ENCODE measurements at regions not wholly inside any gene's neighbourhood (a gene's known extent, or its start where the extent isn't known, plus 50 kb on each side); places are given as distances from the start of the nearest gene placed in this dataset.

DNA sequence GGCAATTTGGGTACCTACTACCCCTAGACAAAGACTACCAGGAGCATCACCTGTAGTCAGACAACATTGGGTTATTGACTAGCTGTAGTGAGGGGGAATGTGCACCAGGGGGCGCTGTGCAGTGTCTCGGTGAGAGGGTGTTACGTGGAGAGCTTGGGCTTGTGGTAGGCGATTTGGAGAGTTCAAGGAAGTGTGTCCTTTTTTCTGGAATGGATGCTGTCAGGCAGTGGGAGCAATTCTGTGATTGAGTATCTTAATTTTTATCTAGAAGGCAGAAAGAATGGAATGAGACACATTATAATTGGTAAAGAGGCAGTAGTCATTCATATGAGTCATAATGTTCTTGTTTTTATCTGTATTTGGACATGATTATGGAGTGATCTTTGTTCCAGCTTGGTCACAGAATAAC, 187.7 kb downstream of the GALC start:
- TF ChIP-seq, protein P1, sequence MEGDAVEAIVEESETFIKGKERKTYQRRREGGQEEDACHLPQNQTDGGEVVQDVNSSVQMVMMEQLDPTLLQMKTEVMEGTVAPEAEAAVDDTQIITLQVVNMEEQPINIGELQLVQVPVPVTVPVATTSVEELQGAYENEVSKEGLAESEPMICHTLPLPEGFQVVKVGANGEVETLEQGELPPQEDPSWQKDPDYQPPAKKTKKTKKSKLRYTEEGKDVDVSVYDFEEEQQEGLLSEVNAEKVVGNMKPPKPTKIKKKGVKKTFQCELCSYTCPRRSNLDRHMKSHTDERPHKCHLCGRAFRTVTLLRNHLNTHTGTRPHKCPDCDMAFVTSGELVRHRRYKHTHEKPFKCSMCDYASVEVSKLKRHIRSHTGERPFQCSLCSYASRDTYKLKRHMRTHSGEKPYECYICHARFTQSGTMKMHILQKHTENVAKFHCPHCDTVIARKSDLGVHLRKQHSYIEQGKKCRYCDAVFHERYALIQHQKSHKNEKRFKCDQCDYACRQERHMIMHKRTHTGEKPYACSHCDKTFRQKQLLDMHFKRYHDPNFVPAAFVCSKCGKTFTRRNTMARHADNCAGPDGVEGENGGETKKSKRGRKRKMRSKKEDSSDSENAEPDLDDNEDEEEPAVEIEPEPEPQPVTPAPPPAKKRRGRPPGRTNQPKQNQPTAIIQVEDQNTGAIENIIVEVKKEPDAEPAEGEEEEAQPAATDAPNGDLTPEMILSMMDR (IDR thresholded peaks at IDR 0.05; ENCODE audit: low read depth, low read length, missing control alignments): peak; percentile 44
- in situ Hi-C loops (cut with HindIII; ENCODE audit: low pct_ligation_motif_present, low sequenced_read_pairs): no loop called here
- DNase-seq: no peak
- no peak overlapping the region for H3K4me3 ChIP-seq (ENCODE audit: low read depth, low read length)
- H3K36me3 ChIP-seq (replicated peaks): no peaks in the 10 kb centered on the region
- H3K27me3 ChIP-seq (replicated peaks): no peaks in the 10 kb centered on the region
- no peak overlapping the region for H3K27ac ChIP-seq

DNA sequence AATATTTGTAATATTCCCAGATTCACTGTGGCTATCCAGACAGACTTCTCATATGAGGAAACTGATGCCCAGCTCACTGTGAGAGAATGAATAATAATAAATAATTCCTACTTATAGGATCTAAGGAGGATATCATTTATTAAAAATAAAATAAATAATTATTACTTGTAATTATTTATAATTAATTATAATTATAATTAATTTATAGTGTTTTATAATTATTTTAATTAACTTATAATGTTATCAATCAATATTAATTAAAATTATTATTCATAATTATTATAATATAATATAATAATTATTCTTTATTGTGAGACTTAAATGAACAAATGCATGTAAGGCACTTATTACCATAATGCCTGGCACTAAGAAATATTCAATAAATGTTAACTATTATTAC, 192.8 kb downstream of the GALC start:
- in situ Hi-C loops (cut with HindIII; ENCODE audit: low pct_ligation_motif_present, low sequenced_read_pairs): no loop called here
- Histone ChIP-seq H3K27ac (no peak overlapping the region), H3K36me3 (replicated peaks) (no peaks in the 10 kb centered on the region), H3K4me3 (ENCODE audit: low read depth, low read length) (no peak overlapping the region), H3K27me3 (replicated peaks) (no peaks in the 10 kb centered on the region)
- DNase-seq: no peak
- TF ChIP-seq, protein P1 (IDR thresholded peaks at IDR 0.05; ENCODE audit: low read depth, low read length, missing control alignments): no peak

DNA sequence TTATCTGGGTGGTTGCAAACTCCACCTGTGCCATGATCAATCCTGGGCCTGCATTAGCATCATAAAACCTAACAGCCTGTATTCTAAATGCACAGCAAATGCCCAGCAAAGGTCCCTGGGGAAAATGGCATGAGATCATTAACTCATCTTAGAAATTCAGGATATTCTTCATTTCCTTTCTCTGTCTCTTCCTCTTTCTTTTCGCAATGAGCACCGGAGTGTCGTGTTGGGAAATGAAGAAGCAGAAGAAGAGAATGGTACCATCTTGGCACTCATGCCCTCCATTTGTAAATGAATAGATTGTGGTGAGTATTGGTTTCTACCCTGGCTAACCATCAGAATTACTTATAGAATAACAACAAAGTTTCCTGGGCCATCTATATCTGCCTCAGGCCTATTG, 193.6 kb downstream of the GALC start:
- no peaks in the 10 kb centered on the region for H3K36me3 ChIP-seq (replicated peaks)
- TF ChIP-seq, protein P1 (IDR thresholded peaks at IDR 0.05; ENCODE audit: low read depth, low read length, missing control alignments): no peak
- H3K4me3 ChIP-seq (ENCODE audit: low read depth, low read length): no peak overlapping the region
- in situ Hi-C loops (cut with HindIII; ENCODE audit: low pct_ligation_motif_present, low sequenced_read_pairs): no loop called here
- no peaks in the 10 kb centered on the region for H3K27me3 ChIP-seq (replicated peaks)
- DNase-seq: no peak
- no peak overlapping the region for H3K27ac ChIP-seq

DNA sequence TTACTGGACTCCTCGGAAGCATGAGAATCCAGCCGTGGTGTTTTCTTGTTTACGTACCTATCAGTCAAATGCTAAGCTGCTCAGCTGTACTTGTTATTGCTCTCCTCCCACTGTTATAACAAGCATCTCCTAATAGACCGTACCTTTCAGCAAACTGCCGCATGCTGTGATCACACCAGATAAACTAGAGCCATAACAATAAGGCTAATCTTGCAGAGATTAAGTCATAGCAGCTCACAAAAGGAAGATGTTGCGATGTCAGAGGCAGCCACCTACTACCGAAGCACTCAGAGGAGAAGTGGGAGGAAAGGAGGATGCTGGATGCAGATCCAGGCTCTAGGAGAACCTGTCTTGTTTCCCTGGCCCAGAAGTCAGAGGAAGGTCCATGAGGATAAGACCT, 196.0 kb downstream of the GALC start:
- TF ChIP-seq, protein P1 (IDR thresholded peaks at IDR 0.05; ENCODE audit: low read depth, low read length, missing control alignments): no peak
- no peaks in the 10 kb centered on the region for H3K27me3 ChIP-seq (replicated peaks)
- in situ Hi-C loops (cut with HindIII; ENCODE audit: low pct_ligation_motif_present, low sequenced_read_pairs): no loop called here

DNA sequence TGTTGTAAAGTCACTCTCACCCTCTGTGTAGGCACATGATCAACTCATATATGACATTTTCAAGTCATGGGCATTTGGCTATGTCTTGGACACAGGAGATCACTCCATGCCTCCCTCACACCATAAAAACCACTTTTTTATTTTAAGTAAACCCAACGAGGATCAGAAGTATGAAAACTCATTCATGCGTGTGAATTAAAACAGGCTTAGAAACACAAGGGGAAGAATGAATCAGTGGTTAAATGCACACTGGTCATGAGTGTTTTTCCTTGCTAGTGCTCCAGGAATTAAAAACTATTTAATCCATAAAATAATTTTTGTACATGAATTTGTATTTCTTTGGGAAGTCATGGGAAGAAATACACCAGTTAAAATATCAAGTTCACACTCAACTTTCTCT, 198.4 kb downstream of the GALC start:
- H3K27me3 ChIP-seq (replicated peaks): no peaks in the 10 kb centered on the region
- H3K27ac ChIP-seq: no peak overlapping the region
- no peak overlapping the region for H3K4me3 ChIP-seq (ENCODE audit: low read depth, low read length)
- TF ChIP-seq, protein P1 (IDR thresholded peaks at IDR 0.05; ENCODE audit: low read depth, low read length, missing control alignments): no peak
- no peaks in the 10 kb centered on the region for H3K36me3 ChIP-seq (replicated peaks)
- in situ Hi-C loops (cut with HindIII; ENCODE audit: low pct_ligation_motif_present, low sequenced_read_pairs): no loop called here
- DNase-seq: no peak

More for the DNA sequence above, 196.0 kb downstream of the GALC start:
- no peak for DNase-seq
- Histone ChIP-seq H3K36me3 (replicated peaks) (no peaks in the 10 kb centered on the region), H3K27ac (no peak overlapping the region), H3K4me3 (ENCODE audit: low read depth, low read length) (no peak overlapping the region)

DNA sequence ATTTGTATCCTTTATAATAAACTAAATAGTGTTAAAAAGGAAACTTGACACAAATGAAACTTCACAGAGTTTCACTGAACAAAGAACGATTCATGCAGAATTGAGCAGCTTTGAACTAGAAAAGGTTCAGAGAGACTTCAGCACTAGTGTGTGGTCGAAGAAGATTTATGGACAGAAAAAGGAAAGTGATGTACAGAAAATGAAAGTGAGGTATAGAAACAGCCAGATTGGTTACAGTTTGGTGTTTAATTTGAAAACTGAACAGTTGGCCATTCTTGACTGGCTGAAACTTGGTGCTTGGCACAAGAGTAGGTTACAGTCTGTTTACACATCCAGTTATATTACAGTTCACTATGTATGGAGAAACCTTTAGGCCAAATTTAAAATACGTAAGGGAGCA, 207.1 kb downstream of the GALC start:
- in situ Hi-C loops (cut with HindIII; ENCODE audit: low pct_ligation_motif_present, low sequenced_read_pairs): no loop called here
- DNase-seq: no peak
- Histone ChIP-seq H3K27ac (no peak overlapping the region), H3K36me3 (replicated peaks) (no peaks in the 10 kb centered on the region), H3K4me3 (ENCODE audit: low read depth, low read length) (no peak overlapping the region), H3K27me3 (replicated peaks) (no peaks in the 10 kb centered on the region)
- TF ChIP-seq, protein P1 (IDR thresholded peaks at IDR 0.05; ENCODE audit: low read depth, low read length, missing control alignments): no peak
